Right lobe of liver (tissue), 4 donors: ENCODE measurements at regions not wholly inside any gene's neighbourhood (a gene's known extent, or its start where the extent isn't known, plus 50 kb on each side); places are given as distances from the start of the nearest gene placed in this dataset.

Source experiments
- POLR2A ChIP-seq: fragments of 450-650 bp; IDR thresholded peaks from one replicate; pipeline ENCODE4 v1.6.1; 2017; ENCODE audit warnings: antibody characterized with exemption, mild to moderate bottlenecking
- TF ChIP-seq, protein P1 (sequence below), 4 donors: fragments of 200-600 bp in 3 of 4; fragments of 450-650 bp in 1 of 4; IDR thresholded peaks; one replicate each; pipeline versions ENCODE4 v1.5.1 to v1.8.0; 2016 to 2022; ENCODE audit warnings: antibody characterized with exemption in 4 of 4, mild to moderate bottlenecking in 2 of 4
- donor health status: DM: no; HTN: no; CAD: no.
- donor health status: DM: no; HTN: no; CAD: no.
- donor health status: DM: no; HTN: yes; CAD: no.

DNA sequence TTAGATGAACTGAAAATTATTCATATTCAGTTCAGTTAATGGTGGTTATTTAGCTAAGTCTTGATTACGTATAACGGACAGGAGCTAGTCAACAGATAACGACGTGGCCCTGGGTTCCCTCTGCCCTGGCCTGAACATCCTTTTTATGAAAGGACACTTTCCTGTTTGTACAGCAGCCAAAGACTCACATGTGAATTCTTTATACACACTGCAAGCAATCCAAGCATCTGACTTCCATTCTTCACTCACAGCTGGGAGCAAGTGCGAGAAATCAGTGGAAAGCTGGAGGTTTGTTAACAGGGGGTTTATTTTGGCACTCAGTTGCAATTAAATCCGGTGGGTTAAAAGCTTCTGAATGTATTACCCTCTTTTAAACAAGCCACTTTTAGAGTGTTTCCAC is 148.1 kb upstream of the GDF10 start:
- TF ChIP-seq, protein P1, sequence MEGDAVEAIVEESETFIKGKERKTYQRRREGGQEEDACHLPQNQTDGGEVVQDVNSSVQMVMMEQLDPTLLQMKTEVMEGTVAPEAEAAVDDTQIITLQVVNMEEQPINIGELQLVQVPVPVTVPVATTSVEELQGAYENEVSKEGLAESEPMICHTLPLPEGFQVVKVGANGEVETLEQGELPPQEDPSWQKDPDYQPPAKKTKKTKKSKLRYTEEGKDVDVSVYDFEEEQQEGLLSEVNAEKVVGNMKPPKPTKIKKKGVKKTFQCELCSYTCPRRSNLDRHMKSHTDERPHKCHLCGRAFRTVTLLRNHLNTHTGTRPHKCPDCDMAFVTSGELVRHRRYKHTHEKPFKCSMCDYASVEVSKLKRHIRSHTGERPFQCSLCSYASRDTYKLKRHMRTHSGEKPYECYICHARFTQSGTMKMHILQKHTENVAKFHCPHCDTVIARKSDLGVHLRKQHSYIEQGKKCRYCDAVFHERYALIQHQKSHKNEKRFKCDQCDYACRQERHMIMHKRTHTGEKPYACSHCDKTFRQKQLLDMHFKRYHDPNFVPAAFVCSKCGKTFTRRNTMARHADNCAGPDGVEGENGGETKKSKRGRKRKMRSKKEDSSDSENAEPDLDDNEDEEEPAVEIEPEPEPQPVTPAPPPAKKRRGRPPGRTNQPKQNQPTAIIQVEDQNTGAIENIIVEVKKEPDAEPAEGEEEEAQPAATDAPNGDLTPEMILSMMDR (IDR thresholded peaks at IDR 0.05) = no peak
- TF ChIP-seq POLR2A = no peak
